GM12874 (cell line): ENCODE measurements at regions not wholly inside any gene's neighbourhood (a gene's known extent, or its start where the extent isn't known, plus 50 kb on each side); places are given as distances from the start of the nearest gene placed in this dataset.

Experiments used
- TF ChIP-seq, protein P1 (sequence below): IDR thresholded peaks from 2 replicates; pipeline ENCODE4 v1.5.1; 2011; ENCODE audit warnings: low read depth, mild to moderate bottlenecking, control low read depth, low read length, moderate library complexity; ENCODE audit not compliant: insufficient read depth

DNA sequence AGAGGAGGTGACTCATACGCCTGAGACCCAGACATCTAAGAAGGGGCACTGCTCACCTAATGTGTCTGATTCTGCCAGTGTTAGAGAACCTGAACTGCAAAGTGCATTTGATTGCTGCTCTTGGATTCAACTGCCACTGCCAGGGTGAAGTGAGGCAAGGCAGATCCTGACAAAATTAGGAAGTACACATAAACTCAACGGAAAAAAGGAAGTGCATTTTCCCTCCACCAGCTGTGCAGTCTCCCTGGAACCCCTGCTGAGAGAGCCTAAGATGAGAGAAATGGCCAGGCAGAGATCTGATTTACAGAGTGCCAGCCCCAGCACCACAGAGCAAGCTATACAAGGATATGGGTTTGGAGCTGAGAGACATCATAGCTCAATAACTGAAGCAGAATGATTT lies 215.3 kb downstream of the SEC23A start:
- TF ChIP-seq, protein P1, sequence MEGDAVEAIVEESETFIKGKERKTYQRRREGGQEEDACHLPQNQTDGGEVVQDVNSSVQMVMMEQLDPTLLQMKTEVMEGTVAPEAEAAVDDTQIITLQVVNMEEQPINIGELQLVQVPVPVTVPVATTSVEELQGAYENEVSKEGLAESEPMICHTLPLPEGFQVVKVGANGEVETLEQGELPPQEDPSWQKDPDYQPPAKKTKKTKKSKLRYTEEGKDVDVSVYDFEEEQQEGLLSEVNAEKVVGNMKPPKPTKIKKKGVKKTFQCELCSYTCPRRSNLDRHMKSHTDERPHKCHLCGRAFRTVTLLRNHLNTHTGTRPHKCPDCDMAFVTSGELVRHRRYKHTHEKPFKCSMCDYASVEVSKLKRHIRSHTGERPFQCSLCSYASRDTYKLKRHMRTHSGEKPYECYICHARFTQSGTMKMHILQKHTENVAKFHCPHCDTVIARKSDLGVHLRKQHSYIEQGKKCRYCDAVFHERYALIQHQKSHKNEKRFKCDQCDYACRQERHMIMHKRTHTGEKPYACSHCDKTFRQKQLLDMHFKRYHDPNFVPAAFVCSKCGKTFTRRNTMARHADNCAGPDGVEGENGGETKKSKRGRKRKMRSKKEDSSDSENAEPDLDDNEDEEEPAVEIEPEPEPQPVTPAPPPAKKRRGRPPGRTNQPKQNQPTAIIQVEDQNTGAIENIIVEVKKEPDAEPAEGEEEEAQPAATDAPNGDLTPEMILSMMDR = no peak

DNA sequence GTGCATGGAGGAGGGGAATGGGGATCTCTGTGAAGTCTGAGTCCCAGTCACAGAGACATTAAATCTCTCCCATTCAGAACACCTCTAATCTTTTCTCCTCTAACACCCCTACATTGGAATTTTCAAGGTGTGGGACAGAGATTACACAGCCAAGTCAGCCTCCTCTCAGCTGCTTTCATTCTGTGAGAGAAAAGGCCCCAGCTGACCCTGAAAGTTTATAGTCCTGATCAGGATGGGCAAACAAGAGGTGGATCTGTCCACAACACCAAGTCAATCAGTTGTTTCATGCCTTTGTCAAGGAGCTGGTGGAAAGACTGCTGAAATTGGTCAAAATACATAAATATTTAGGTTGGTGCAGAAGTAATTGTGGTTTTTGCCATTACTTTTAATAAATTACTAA lies 218.9 kb downstream of the SEC23A start:
- TF ChIP-seq, protein P1 = no peak

DNA sequence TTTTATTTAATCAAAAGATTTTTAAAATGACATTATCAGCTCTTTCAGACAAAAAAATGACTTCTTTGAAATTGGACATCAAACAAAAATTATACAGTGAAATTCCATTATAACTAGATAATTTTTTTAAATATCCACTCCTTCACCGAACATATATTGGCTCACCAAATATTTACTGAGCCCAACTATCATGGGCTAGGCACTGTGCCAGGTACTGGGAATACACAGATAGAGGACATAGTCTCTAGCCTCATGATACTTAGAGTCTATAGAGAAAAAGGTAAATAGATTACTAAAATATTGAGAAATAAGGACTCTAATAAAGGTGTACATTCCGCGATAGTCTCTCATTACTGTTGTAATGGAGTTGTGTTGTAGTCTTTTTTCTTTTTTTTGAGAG lies 219.9 kb downstream of the SEC23A start:
- TF ChIP-seq, protein P1 = no peak

DNA sequence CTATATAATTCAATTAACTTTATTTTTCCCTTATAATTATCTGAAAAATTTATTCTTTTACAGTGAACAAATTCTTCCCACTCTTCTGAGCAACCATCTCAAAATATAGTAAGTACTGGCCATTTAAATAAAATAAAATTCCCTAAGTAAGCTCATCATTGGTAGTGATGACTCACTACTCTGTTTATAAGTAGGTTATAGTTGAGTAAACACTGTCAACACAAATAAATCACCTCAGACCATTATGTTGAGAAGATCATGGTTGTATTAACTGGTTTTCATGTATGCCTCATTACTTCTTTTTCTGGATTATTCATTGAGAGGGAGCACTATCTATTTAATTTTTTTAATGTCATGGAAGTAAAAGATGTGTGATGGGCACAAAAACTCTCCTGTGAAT lies 220.5 kb downstream of the SEC23A start:
- TF ChIP-seq, protein P1 = no peak

DNA sequence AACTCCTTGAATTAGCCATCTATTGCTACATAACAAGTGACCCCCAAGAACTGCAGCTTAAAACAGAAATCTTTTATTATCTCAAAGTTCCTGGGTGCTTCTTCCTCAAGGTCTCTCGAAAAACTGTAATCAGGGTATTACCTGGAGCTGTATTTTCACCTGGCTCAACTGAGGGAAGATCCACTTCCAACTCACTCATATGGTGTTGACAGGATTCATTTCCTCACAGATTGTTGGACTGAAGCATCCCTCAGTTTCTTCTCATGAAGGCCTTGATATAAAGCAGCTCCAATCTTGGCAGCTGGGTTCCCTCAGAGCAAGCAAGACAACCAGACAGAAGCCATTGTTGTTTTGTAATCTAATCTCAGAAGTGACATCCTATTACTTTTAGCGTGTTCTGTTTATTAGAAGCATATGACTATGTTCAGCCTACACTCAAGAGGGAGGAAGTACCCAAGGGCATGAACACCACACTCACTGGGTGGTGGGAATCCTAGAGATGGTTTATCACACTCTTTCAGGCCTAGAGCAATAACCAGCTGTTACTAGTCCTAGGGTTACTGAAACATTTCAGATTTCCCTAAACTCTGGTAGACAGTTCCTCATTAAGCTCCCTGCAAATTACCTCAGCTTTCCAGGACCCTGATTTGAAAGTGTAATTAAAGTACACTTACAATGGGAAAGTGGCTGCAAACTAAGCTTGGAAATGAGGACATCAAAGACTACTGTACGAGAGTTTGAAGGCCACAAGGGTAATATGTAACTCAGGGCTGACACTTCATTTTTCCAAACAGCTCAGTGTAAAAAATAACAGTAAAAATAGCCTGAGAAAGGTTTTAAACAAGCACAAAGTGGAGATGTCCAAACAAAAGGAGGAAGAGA lies 222.2 kb downstream of the SEC23A start:
- TF ChIP-seq, protein P1 = no peak

DNA sequence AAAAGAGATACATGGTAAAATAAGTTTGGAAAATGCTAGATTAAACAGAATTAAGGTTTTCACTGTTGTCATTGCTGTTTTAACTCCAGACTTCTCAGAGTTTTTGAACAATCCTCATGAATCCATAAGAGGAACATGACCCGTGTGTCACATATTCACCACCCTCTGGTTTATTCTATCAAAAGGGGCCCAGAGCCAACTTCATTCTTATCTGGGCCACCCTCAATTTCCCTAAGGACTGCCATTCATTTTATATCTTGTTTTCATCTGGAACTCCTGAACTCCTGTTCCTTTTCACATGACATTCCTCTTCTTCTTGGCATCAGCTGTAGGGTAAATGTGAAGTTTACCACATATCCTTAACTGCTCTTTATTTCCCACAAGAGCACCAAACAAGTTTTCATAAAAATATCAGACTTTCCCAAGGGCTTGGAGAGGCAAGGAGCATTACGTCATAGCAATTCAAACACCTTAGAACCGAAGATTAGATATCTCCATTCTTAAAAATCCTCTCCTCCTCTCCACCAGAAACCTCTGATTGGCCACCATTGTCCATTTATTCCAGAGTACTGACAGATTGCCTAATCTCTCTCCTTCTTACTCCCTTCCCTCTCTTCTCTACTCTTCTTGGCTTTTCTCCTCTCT lies 225.2 kb downstream of the SEC23A start:
- TF ChIP-seq, protein P1 = no peak

DNA sequence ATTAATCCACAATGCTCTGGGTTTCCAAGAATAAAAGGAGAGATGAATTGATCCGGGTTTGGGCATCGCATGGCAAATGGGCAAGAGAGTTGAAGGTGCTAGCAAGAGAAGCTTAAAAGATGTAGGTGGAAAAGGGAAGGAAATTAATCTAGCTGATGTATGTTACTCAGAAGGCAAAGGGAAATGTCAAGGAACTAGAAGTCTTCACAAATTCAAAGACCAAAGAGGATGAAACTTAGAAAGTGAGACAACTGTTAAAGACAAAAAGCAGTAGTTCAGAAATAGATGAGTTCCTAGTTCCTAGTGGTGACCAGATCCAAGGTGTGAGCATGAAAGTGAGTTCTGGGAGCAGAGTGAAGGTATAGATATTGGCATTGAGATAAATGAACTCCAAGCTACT lies 228.3 kb downstream of the SEC23A start:
- TF ChIP-seq, protein P1 = no peak
